ENCODE measurements at regions not wholly inside any gene's neighbourhood (a gene's known extent, or its start where the extent isn't known, plus 50 kb on each side); places are given as distances from the start of the nearest gene placed in this dataset.

DNA sequence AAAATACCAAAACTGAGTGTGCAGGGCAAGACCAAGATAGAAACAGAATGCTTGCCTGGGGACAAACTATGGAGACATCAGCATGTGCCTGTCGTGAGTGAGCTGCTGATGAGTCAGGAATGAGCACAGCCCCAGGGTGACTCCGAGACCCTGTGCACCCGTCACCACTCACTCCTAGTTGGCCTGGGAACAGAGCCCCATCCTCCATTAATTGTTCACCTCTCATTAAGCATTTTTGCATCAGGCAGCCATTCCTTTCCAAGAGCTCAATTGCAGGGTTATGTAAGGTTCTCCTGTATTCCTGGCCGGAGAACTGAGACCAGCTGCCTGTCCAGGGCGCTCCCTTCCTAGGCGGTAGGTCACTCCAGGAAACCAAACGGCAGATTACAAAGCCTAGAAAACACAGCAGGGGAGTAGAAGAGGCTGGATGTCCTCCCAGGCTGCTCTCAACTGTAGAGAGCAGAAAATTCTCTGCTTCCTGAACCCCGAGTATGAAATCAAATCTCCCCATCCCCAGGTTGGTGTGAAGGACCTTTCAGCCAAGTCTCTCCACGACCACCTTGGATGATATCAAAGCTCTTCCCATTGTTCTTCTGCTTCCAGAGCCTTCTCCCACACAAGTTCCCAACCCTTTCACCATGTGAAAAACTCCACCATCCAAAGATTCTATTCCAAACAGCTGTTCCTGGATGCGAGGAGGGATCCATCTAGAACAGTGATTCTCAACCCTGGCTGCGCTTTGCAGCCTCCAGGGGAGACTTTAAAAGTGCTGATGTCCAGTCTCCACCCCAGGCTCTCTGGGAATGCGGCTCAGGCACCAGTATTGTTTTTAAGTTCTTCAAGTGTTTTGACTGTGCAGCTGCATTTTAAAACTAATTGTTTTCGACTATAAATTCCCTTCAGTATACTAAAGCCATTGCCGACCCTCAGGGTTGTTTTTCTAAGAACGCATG lies 532.6 kb upstream of the JARID2 start:
- TF ChIP-seq, protein P1, sequence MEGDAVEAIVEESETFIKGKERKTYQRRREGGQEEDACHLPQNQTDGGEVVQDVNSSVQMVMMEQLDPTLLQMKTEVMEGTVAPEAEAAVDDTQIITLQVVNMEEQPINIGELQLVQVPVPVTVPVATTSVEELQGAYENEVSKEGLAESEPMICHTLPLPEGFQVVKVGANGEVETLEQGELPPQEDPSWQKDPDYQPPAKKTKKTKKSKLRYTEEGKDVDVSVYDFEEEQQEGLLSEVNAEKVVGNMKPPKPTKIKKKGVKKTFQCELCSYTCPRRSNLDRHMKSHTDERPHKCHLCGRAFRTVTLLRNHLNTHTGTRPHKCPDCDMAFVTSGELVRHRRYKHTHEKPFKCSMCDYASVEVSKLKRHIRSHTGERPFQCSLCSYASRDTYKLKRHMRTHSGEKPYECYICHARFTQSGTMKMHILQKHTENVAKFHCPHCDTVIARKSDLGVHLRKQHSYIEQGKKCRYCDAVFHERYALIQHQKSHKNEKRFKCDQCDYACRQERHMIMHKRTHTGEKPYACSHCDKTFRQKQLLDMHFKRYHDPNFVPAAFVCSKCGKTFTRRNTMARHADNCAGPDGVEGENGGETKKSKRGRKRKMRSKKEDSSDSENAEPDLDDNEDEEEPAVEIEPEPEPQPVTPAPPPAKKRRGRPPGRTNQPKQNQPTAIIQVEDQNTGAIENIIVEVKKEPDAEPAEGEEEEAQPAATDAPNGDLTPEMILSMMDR (IDR thresholded peaks at IDR 0.05) = no peak
- TF ChIP-seq, protein P2, sequence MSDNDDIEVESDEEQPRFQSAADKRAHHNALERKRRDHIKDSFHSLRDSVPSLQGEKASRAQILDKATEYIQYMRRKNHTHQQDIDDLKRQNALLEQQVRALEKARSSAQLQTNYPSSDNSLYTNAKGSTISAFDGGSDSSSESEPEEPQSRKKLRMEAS (IDR thresholded peaks at IDR 0.05; ENCODE audit: low read depth) = no peak
- TF ChIP-seq, protein P3, sequence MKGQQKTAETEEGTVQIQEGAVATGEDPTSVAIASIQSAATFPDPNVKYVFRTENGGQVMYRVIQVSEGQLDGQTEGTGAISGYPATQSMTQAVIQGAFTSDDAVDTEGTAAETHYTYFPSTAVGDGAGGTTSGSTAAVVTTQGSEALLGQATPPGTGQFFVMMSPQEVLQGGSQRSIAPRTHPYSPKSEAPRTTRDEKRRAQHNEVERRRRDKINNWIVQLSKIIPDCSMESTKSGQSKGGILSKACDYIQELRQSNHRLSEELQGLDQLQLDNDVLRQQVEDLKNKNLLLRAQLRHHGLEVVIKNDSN (IDR thresholded peaks at IDR 0.05; ENCODE audit: borderline replicate concordance, low read depth) = no peak

All from SK-N-SH (cell line).